ENCODE measurements at regions not wholly inside any gene's neighbourhood (a gene's known extent, or its start where the extent isn't known, plus 50 kb on each side); places are given as distances from the start of the nearest gene placed in this dataset.
"Not testable (repeated sequence)": the region's sequence is repeated elsewhere in the genome, so short reads cannot be mapped to it uniquely, and the experiment has no call there.

DNA sequence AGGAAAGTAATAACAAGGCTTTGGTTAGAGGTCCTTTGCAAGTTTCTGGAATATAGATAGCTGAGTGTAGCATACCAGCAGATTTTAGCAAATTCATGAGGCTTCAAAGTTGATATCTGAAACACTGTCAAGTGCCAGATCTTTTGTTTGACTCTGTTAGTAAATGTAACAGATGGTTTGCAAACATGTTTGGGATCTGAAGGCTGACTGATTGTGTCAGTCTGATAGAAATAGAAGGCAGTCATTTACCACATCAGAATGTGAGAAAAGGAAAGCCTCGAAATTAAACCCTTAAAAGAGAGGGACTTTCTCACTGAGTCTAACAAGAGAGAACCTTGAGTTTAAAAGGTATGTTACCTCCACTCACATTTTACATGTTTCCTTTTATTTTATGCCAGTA lies 371.5 kb downstream of the KIF2B start:
- POLR2A ChIA-PET: no interaction called here
- CTCF ChIA-PET (ENCODE audit: unreplicated experiment): no interaction called here
- Histone ChIP-seq H3K4me3 (ENCODE audit: low read depth, low read length, poor library complexity, severe bottlenecking) (no peak overlapping the region), H3K4me1 (ENCODE audit: insufficient read depth, low read length, poor library complexity, severe bottlenecking) (no peaks in the 10 kb centered on the region), H3K4me2 (ENCODE audit: low read length) (no peak overlapping the region), H2AFZ (ENCODE audit: low read length) (no peak overlapping the region), H3K79me2 (ENCODE audit: insufficient read depth, low read depth, low read length) (no peaks in the 10 kb centered on the region), H4K20me1 (ENCODE audit: insufficient read depth, low read length) (no peaks in the 10 kb centered on the region), H3K9me2 (ENCODE audit: insufficient read depth, low read length) (no peaks in the 10 kb centered on the region), H3K9me3 (ENCODE audit: low read length) (no peaks in the 10 kb centered on the region), H3K27ac (ENCODE audit: low read depth, low read length, poor library complexity, severe bottlenecking) (no peak overlapping the region), H3K36me3 (ENCODE audit: insufficient read depth, low read length) (no peaks in the 10 kb centered on the region)
- BruUV-seq (replicated peaks): no TSS peak
- intact Hi-C loops (cut with micrococcal nuclease; ENCODE audit: unreplicated experiment): no loop called here
- no peak for TF ChIP-seq EZH2phosphoT487 (IDR thresholded peaks at IDR 0.05; ENCODE audit: borderline replicate concordance, low read depth, low read length)
- TF ChIP-seq, protein P1, sequence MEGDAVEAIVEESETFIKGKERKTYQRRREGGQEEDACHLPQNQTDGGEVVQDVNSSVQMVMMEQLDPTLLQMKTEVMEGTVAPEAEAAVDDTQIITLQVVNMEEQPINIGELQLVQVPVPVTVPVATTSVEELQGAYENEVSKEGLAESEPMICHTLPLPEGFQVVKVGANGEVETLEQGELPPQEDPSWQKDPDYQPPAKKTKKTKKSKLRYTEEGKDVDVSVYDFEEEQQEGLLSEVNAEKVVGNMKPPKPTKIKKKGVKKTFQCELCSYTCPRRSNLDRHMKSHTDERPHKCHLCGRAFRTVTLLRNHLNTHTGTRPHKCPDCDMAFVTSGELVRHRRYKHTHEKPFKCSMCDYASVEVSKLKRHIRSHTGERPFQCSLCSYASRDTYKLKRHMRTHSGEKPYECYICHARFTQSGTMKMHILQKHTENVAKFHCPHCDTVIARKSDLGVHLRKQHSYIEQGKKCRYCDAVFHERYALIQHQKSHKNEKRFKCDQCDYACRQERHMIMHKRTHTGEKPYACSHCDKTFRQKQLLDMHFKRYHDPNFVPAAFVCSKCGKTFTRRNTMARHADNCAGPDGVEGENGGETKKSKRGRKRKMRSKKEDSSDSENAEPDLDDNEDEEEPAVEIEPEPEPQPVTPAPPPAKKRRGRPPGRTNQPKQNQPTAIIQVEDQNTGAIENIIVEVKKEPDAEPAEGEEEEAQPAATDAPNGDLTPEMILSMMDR (conservative IDR thresholded peaks at IDR 0.05; ENCODE audit: low read length): no peak
- DNase-seq (ENCODE audit: low spot score): no peak

DNA sequence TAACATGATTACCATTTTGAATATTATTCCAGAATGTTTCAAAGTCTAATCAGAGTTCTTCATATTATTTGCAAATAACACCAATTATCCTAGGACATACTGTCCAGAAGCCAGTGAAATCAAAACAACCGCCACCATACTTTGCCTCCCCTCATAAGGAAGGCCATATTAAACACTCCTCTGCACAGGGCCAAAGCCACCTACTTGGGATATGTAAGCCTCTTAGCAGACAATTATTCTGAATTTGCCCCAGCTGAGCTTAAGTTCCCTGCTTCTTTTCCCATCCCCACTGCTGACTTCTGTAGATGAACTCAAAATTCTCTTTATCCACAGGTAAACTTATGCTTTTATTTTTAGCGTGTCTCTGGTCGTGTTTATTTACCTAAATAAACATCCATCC lies 374.0 kb downstream of the KIF2B start:
- no peaks in the 10 kb centered on the region for H3K36me3 ChIP-seq (ENCODE audit: insufficient read depth, low read length)
- POLR2A ChIA-PET: no interaction called here
- intact Hi-C loops (cut with micrococcal nuclease; ENCODE audit: unreplicated experiment): no loop called here

DNA sequence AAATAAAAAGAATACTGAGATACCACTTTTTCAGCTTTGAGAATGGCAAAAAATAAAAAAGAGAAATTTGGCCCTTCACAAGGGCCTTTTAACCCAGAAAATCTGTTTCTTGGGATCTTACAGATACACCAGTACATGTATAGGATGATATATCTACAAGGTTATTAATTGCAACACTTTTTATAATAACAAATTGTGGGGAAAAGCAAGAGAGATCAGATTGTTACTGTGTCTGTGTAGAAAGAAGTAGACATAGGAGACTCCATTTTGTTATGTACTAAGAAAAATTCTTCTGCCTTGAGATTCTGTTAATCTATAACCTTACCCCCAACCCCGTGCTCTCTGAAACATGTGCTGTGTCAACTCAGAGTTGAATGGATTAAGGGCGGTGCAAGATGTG lies 378.7 kb downstream of the KIF2B start:
- H3K9me2 ChIP-seq (ENCODE audit: insufficient read depth, low read length); H4K20me1 ChIP-seq (ENCODE audit: insufficient read depth, low read length); H3K4me2 ChIP-seq (ENCODE audit: low read length); H3K36me3 ChIP-seq (ENCODE audit: insufficient read depth, low read length); H3K27ac ChIP-seq (ENCODE audit: low read depth, low read length, poor library complexity, severe bottlenecking); H3K4me3 ChIP-seq (ENCODE audit: low read depth, low read length, poor library complexity, severe bottlenecking); H3K9me3 ChIP-seq (ENCODE audit: low read length); POLR2A ChIA-PET; CTCF ChIA-PET (ENCODE audit: unreplicated experiment); H3K4me1 ChIP-seq (ENCODE audit: insufficient read depth, low read length, poor library complexity, severe bottlenecking); H3K79me2 ChIP-seq (ENCODE audit: insufficient read depth, low read depth, low read length); H2AFZ ChIP-seq (ENCODE audit: low read length); DNase-seq (ENCODE audit: low spot score); intact Hi-C loops (cut with micrococcal nuclease; ENCODE audit: unreplicated experiment); BruUV-seq (replicated peaks): not testable (repeated sequence)

More for the DNA sequence above, 374.0 kb downstream of the KIF2B start:
- no peak for TF ChIP-seq EZH2phosphoT487 (IDR thresholded peaks at IDR 0.05; ENCODE audit: borderline replicate concordance, low read depth, low read length)
- TF ChIP-seq, protein P1 (conservative IDR thresholded peaks at IDR 0.05; ENCODE audit: low read length): no peak
- no TSS peak for BruUV-seq (replicated peaks)
- no peaks in the 10 kb centered on the region for H3K9me3 ChIP-seq (ENCODE audit: low read length)
- H3K4me1 ChIP-seq (ENCODE audit: insufficient read depth, low read length, poor library complexity, severe bottlenecking): no peaks in the 10 kb centered on the region
- H3K27ac ChIP-seq (ENCODE audit: low read depth, low read length, poor library complexity, severe bottlenecking): no peak overlapping the region
- CTCF ChIA-PET (ENCODE audit: unreplicated experiment): no interaction called here
- H4K20me1 ChIP-seq (ENCODE audit: insufficient read depth, low read length): no peaks in the 10 kb centered on the region
- H3K4me2 ChIP-seq (ENCODE audit: low read length): no peak overlapping the region
- H2AFZ ChIP-seq (ENCODE audit: low read length): no peak overlapping the region
- no peak overlapping the region for H3K4me3 ChIP-seq (ENCODE audit: low read depth, low read length, poor library complexity, severe bottlenecking)
- no peaks in the 10 kb centered on the region for H3K79me2 ChIP-seq (ENCODE audit: insufficient read depth, low read depth, low read length)
- DNase-seq (ENCODE audit: low spot score): no peak
- H3K9me2 ChIP-seq (ENCODE audit: insufficient read depth, low read length): no peaks in the 10 kb centered on the region
